Heart left ventricle (tissue), 13 donors: ENCODE measurements at regions not wholly inside any gene's neighbourhood (a gene's known extent, or its start where the extent isn't known, plus 50 kb on each side); places are given as distances from the start of the nearest gene placed in this dataset.

Experiments
- POLR2A ChIP-seq, 2 donors: fragments of 450-650 bp; IDR thresholded peaks; one replicate each; pipeline ENCODE4 v1.6.1; 2017; ENCODE audit warnings: antibody characterized with exemption in 2 of 2, mild to moderate bottlenecking in 2 of 2, moderate library complexity in 2 of 2
- TF ChIP-seq, protein P1 (sequence below), 12 donors: fragments of 200-600 bp; sonication (generic) in 4 of 12; IDR thresholded peaks; one replicate each; pipeline versions ENCODE4 v1.5.0 to v1.8.0; 2018 to 2022; ENCODE audit warnings: antibody characterized with exemption in 12 of 12, mild to moderate bottlenecking in 5 of 12
- donor health status: ischemic (EF 13 %, LVEDD 7.1; RV severe dilation, severe dysfunction).
- donor health status: DM: no; HTN: yes; CAD: no.
- donor health status: DM: no; HTN: no; CAD: no.
- donor health status: ischemic (EF 25% LVEDD 6.9; RV normal size, moderate dysfunction).
- donor health status: ischemic (EF 25% LVEDD 5.7; RV mildly dilated, moderate dysfunction).
- donor health status: ischemic (EF 35%, LVEDD 5.7; RV mildly dilated, moderate dysfunction).
- donor health status: nonischemic (EF 11% LVEDD 7.7; RV severe dilation, severe dysfunction).
- donor health status: DM: yes; HTN: yes; CAD: no.
- donor health status: PGD.
- donor health status: ischemic (EF 29% LVEDD 5.4; RV normal size, mild dysfunction).
- donor health status: nonischemic (EF 23%, LVEDD 6.1; RV moderate dilation, normal function).

GRCh38 chr2:216911886-216912285 is 52.0 kb upstream of the TNP1 start:
- TF ChIP-seq, protein P1, sequence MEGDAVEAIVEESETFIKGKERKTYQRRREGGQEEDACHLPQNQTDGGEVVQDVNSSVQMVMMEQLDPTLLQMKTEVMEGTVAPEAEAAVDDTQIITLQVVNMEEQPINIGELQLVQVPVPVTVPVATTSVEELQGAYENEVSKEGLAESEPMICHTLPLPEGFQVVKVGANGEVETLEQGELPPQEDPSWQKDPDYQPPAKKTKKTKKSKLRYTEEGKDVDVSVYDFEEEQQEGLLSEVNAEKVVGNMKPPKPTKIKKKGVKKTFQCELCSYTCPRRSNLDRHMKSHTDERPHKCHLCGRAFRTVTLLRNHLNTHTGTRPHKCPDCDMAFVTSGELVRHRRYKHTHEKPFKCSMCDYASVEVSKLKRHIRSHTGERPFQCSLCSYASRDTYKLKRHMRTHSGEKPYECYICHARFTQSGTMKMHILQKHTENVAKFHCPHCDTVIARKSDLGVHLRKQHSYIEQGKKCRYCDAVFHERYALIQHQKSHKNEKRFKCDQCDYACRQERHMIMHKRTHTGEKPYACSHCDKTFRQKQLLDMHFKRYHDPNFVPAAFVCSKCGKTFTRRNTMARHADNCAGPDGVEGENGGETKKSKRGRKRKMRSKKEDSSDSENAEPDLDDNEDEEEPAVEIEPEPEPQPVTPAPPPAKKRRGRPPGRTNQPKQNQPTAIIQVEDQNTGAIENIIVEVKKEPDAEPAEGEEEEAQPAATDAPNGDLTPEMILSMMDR (IDR thresholded peaks at IDR 0.05): no peak
- no peak for TF ChIP-seq POLR2A (IDR thresholded peaks at IDR 0.05)
